PC-3 (cell line): ENCODE measurements at regions not wholly inside any gene's neighbourhood (a gene's known extent, or its start where the extent isn't known, plus 50 kb on each side); places are given as distances from the start of the nearest gene placed in this dataset.
A peak's percentile ranks its signal among the peaks of the same experiment; 100 is the strongest.
"Not testable (repeated sequence)": the region's sequence is repeated elsewhere in the genome, so short reads cannot be mapped to it uniquely, and the experiment has no call there.

Experiments
- ATAC-seq: fragments of 200-7000 bp; cut with Tn5 transposase; 2 replicates; pipeline ENCODE4 v1.9.1; 2020; ENCODE audit warnings: mild to moderate bottlenecking, moderate library complexity
- BruUV-seq: library from RNA; stranded (reverse); fragments of 400-500 nt; replicated peaks from 2 replicates; lab custom pipeline; 2021; lab: Mats Ljungman, UMichigan
- CTCF ChIA-PET: fragments of 300-600 bp; sonication (Branson Sonifier 250); formaldehyde crosslinking; loops from one replicate; lab custom pipeline; 2022; ENCODE audit warnings: antibody characterized with exemption; lab: Charles Lee
- POLR2A ChIA-PET: fragments of 300-600 bp; sonication (Branson Sonifier 250); formaldehyde crosslinking; loops from one replicate; lab custom pipeline; 2022; ENCODE audit warnings: antibody characterized with exemption; ENCODE audit not compliant: unreplicated experiment; lab: Charles Lee
- DNase-seq: peaks from one replicate; pipeline ENCODE4 v3.0.0-alpha.2; 2015
- H2AFZ ChIP-seq: fragments of 300-600 bp; sonication (generic); 2 replicates; pipeline ENCODE4 v1.6.0; 2016; ENCODE audit warnings: antibody characterized with exemption, low read length
- H3F3A ChIP-seq: fragments of 300-600 bp; sonication (generic); one replicate; pipeline ENCODE4 v1.6.0; 2017; ENCODE audit warnings: antibody characterized with exemption, low read length, control low read depth, mild to moderate bottlenecking; ENCODE audit not compliant: unreplicated experiment
- H3K27ac ChIP-seq: fragments of 300-600 bp; sonication (generic); 2 replicates; pipeline ENCODE4 v1.5.1; 2016; ENCODE audit warnings: mild to moderate bottlenecking, low read length
- H3K27me3 ChIP-seq: fragments of 300-600 bp; sonication (generic); 2 replicates; pipeline ENCODE4 v1.6.1; 2016; ENCODE audit warnings: low read length, mixed read lengths
- H3K36me3 ChIP-seq: fragments of 300-600 bp; sonication (generic); 2 replicates; pipeline ENCODE4 v1.6.1; 2016; ENCODE audit warnings: low read depth, mixed run types, low read length, mixed read lengths
- H3K4me1 ChIP-seq: fragments of 300-600 bp; sonication (generic); 2 replicates; pipeline ENCODE4 v1.5.1; 2016; ENCODE audit warnings: low read length; ENCODE audit not compliant: insufficient read depth
- H3K4me2 ChIP-seq: fragments of 300-600 bp; sonication (generic); 2 replicates; pipeline ENCODE4 v1.6.0; 2016; ENCODE audit warnings: low read length
- H3K4me3 ChIP-seq: fragments of 300-600 bp; sonication (generic); 2 replicates; pipeline ENCODE4 v1.5.1; 2016; ENCODE audit warnings: mild to moderate bottlenecking, low read length, mixed read lengths
- H3K79me2 ChIP-seq: fragments of 300-600 bp; sonication (generic); 2 replicates; pipeline ENCODE4 v1.6.1; 2017; ENCODE audit warnings: low read length, mixed read lengths
- H3K9ac ChIP-seq: fragments of 300-600 bp; sonication (generic); 2 replicates; pipeline ENCODE4 v1.6.0; 2016; ENCODE audit warnings: mild to moderate bottlenecking, low read length
- H3K9me2 ChIP-seq: fragments of 300-600 bp; sonication (generic); replicated peaks from 2 replicates; pipeline ENCODE4 v1.6.1; 2016; ENCODE audit warnings: mixed run types, low read length, mixed read lengths
- H3K9me3 ChIP-seq: fragments of 300-600 bp; sonication (generic); 2 replicates; pipeline ENCODE4 v1.6.1; 2016; ENCODE audit warnings: low read length, mixed read lengths
- H4K20me1 ChIP-seq: fragments of 300-600 bp; sonication (generic); 2 replicates; pipeline ENCODE4 v1.6.1; 2016; ENCODE audit warnings: low read length, mixed read lengths
- CTCF ChIP-seq: fragments of 300-600 bp; sonication (generic); conservative IDR thresholded peaks from 2 replicates; pipeline ENCODE4 v1.5.1; 2017; ENCODE audit warnings: antibody characterized with exemption, low read depth, mild to moderate bottlenecking, low read length
- EZH2 ChIP-seq: fragments of 300-600 bp; sonication (generic); IDR thresholded peaks from one replicate; pipeline ENCODE4 v1.6.1; 2017; ENCODE audit warnings: antibody characterized with exemption, mild to moderate bottlenecking, low read length; ENCODE audit not compliant: unreplicated experiment
- EZH2phosphoT487 ChIP-seq: fragments of 300-600 bp; sonication (generic); IDR thresholded peaks from 2 replicates; pipeline ENCODE4 v1.6.1; 2018; ENCODE audit warnings: mild to moderate bottlenecking, antibody characterized with exemption, low read length, borderline replicate concordance
- intact Hi-C: fragments of 100-400 bp; cut with micrococcal nuclease; formaldehyde crosslinking; loops from 2 replicates; pipeline ENCODE4 v1.9.0; 2023

- not testable (repeated sequence) for BruUV-seq
- peak; percentile 45 for ATAC-seq
Observed at GRCh38 chr20:47972297-47972915, 187.1 kb upstream of the SULF2 start.

DNA sequence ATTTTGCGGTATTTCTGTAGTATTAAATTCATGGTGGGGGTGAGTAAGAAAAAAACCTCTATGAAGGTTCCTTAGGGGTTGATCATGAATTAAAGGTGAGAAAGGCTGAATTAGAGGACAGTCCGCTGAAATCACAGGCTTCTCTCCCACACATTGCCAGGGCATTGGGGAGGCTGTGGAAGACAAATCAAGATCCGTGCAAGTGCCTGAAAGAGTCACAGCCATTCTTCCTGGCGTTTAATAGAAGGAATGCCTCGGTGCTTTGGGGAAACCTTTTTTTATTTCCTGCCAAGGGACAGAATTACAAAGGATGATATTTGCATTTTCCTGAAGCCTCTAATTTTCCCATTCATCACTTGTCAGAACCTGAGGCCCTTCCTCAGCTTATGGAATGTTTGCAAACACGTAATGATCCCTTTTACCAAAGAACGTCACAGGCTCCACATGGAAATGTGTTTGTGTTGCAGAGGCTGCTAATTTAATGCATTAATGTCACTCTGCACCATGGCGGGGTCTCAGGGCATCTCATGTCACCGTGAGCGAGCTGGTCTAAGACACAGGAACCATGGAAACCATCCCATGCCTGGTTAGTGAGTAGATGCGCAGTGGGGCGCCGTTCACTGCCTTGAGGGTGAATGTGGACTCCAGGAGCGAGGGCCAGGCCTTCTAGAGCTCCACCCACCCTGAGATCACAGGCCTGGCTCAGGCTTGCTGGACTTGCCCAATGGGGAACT is 185.9 kb upstream of the SULF2 start:
- CTCF ChIA-PET = no interaction called here
- intact Hi-C loops = loop anchor here (5.0 kb wide), 1 partner anchor 211 kb away; no protein-coding TSS in a partner anchor
- H3K4me1 ChIP-seq = peaks cover 41% of the 10 kb centered on the region
- H3K27me3 ChIP-seq = no peaks in the 10 kb centered on the region
- no peaks in the 10 kb centered on the region for H3K9me2 ChIP-seq
- H3K9me3 ChIP-seq = no peaks in the 10 kb centered on the region
- H4K20me1 ChIP-seq = no peaks in the 10 kb centered on the region
- DNase-seq (no peak), ATAC-seq (no peak)
- peak overlapping the region; percentile 89 for H3K27ac ChIP-seq
- no peaks in the 10 kb centered on the region for H3F3A ChIP-seq
- no peaks in the 10 kb centered on the region for H3K79me2 ChIP-seq
- H3K4me3 ChIP-seq = no peak overlapping the region
- peak overlapping the region; percentile 80 for H3K9ac ChIP-seq
- H3K36me3 ChIP-seq = no peaks in the 10 kb centered on the region
- no peak for TF ChIP-seq CTCF
- no peak for TF ChIP-seq EZH2
- no peak for TF ChIP-seq EZH2phosphoT487
- no TSS peak for BruUV-seq
- POLR2A ChIA-PET = interaction anchor here (0.7 kb wide), 1 partner anchor 117 kb away, joined by 4 read pairs; no protein-coding TSS in a partner anchor
- H2AFZ ChIP-seq = no peak overlapping the region
- no peak overlapping the region for H3K4me2 ChIP-seq

More at GRCh38 chr20:47972297-47972915, 187.1 kb upstream of the SULF2 start:
- H3K9me3 ChIP-seq, CTCF ChIA-PET, H3K36me3 ChIP-seq, H3K27me3 ChIP-seq, H3K4me3 ChIP-seq, H3K79me2 ChIP-seq, H4K20me1 ChIP-seq, H3F3A ChIP-seq, H3K9me2 ChIP-seq: not testable (repeated sequence)
- H3K27ac ChIP-seq = peak overlapping the region; percentile 89
- H3K4me1 ChIP-seq = peaks cover 41% of the 10 kb centered on the region
- H3K9ac ChIP-seq = peak overlapping the region; percentile 80
- TF ChIP-seq CTCF = peak; percentile 43
- intact Hi-C loops = loop anchor here (5.0 kb wide), 1 partner anchor 210 kb away; no protein-coding TSS in a partner anchor
- peak overlapping the region; percentile 58 for H2AFZ ChIP-seq
- POLR2A ChIA-PET = interaction anchor here (0.5 to 0.7 kb wide), 3 partner anchors 55 to 1074 kb away, joined by 3 to 12 read pairs (median 4); no protein-coding TSS in a partner anchor
- peak; percentile 53 for DNase-seq
- H3K4me2 ChIP-seq = peak overlapping the region; percentile 63
